HEK293 (cell line): ENCODE measurements at regions not wholly inside any gene's neighbourhood (a gene's known extent, or its start where the extent isn't known, plus 50 kb on each side); places are given as distances from the start of the nearest gene placed in this dataset.

Experiments
- CTCF ChIA-PET: fragments of 350-600 bp; formaldehyde crosslinking; extraction: SDS; loops from one replicate; lab custom pipeline; 2021; ENCODE audit warnings: antibody characterized with exemption; lab: Yijun Ruan, JAX
- POLR2A ChIA-PET: fragments of 300-600 bp; formaldehyde crosslinking; extraction: SDS; loops from one replicate; lab custom pipeline; 2020; ENCODE audit warnings: antibody characterized with exemption, inconsistent platforms; lab: Yijun Ruan, JAX
- H3K27ac ChIP-seq: fragments of 200-500 bp; sonication (Bioruptor generic); 2 replicates; pipeline ENCODE4 v1.5.1; 2014; ENCODE audit warnings: low read depth, low read length, control low read depth, inconsistent platforms; ENCODE audit errors: extremely low read depth
- H3K36me3 ChIP-seq, 2 experiments: fragments of 200-500 bp in 1 of 2; sonication (Bioruptor generic) in 1 of 2; 1 replicate in 1 of 2; 2 replicates in 1 of 2; pipeline ENCODE4 v1.5.1; 2014 to 2017; ENCODE audit warnings: inconsistent platforms in 2 of 2, low read length in 2 of 2; ENCODE audit not compliant: control insufficient read depth in 2 of 2, insufficient read depth in 1 of 2
- H3K4me1 ChIP-seq: fragments of 200-500 bp; sonication (Bioruptor generic); 2 replicates; pipeline ENCODE4 v1.5.1; 2014; ENCODE audit warnings: mild to moderate bottlenecking, low read length, inconsistent platforms; ENCODE audit not compliant: control insufficient read depth, insufficient read depth
- H3K4me3 ChIP-seq: 2 replicates; pipeline ENCODE4 v1.5.1; 2011; ENCODE audit warnings: low read depth, mild to moderate bottlenecking, control low read depth, low read length, moderate library complexity
- H3K9me3 ChIP-seq: fragments of 200-500 bp; sonication (Bioruptor generic); 2 replicates; pipeline ENCODE4 v1.5.1; 2014; ENCODE audit warnings: low read depth, low read length, inconsistent platforms; ENCODE audit not compliant: control insufficient read depth, insufficient read depth
- HOXD13 ChIP-seq: sonication (generic); formaldehyde crosslinking; IDR thresholded peaks from 2 replicates; pipeline ENCODE4 v1.8.0; 2022; ENCODE audit warnings: missing genetic modification reagents, borderline replicate concordance
- KLF7 ChIP-seq: fragments of 450-650 bp; formaldehyde crosslinking; IDR thresholded peaks from 2 replicates; pipeline ENCODE4 v1.5.1; 2016; ENCODE audit warnings: missing biosample characterization, missing genetic modification characterization, borderline replicate concordance
- KLF9 ChIP-seq: fragments of 450-650 bp; formaldehyde crosslinking; IDR thresholded peaks from 2 replicates; pipeline ENCODE4 v1.5.1; 2016; ENCODE audit warnings: missing biosample characterization, missing genetic modification characterization, low read depth
- PRDM4 ChIP-seq: fragments of 450-650 bp; formaldehyde crosslinking; IDR thresholded peaks from 2 replicates; pipeline ENCODE4 v1.5.1; 2017; ENCODE audit warnings: missing biosample characterization, missing genetic modification characterization
- ZBTB21 ChIP-seq: fragments of 450-650 bp; formaldehyde crosslinking; IDR thresholded peaks from 2 replicates; pipeline ENCODE4 v1.5.1; 2017; ENCODE audit warnings: missing biosample characterization, missing genetic modification characterization
- ZBTB49 ChIP-seq: fragments of 450-650 bp; formaldehyde crosslinking; IDR thresholded peaks from 2 replicates; pipeline ENCODE4 v1.5.1; 2016; ENCODE audit warnings: missing biosample characterization, missing genetic modification characterization, low read depth
- ZNF140 ChIP-seq: fragments of 450-650 bp; formaldehyde crosslinking; IDR thresholded peaks from 2 replicates; pipeline ENCODE4 v1.5.1; 2016; ENCODE audit warnings: missing biosample characterization, missing genetic modification characterization
- ZNF18 ChIP-seq: fragments of 450-650 bp; formaldehyde crosslinking; IDR thresholded peaks from 2 replicates; pipeline ENCODE4 v1.5.1; 2016; ENCODE audit warnings: missing biosample characterization, missing genetic modification characterization
- ZNF19 ChIP-seq: fragments of 450-650 bp; formaldehyde crosslinking; IDR thresholded peaks from 2 replicates; pipeline ENCODE4; 2016; ENCODE audit warnings: missing biosample characterization, missing genetic modification characterization, low read depth
- ZNF2 ChIP-seq: fragments of 450-650 bp; formaldehyde crosslinking; IDR thresholded peaks from 2 replicates; pipeline ENCODE4 v1.5.1; 2016; ENCODE audit warnings: missing biosample characterization, missing genetic modification characterization
- ZNF214 ChIP-seq: fragments of 450-650 bp; formaldehyde crosslinking; IDR thresholded peaks from 2 replicates; pipeline ENCODE4 v1.5.1; 2017; ENCODE audit warnings: missing biosample characterization, mild to moderate bottlenecking, missing genetic modification characterization, borderline replicate concordance
- ZNF26 ChIP-seq: fragments of 450-650 bp; formaldehyde crosslinking; IDR thresholded peaks from 2 replicates; pipeline ENCODE4 v1.5.1; 2016; ENCODE audit warnings: missing biosample characterization, missing genetic modification characterization
- ZNF302 ChIP-seq: fragments of 450-650 bp; formaldehyde crosslinking; IDR thresholded peaks from 2 replicates; pipeline ENCODE4 v1.5.1; 2016; ENCODE audit warnings: missing biosample characterization, missing genetic modification characterization, low read depth
- ZNF530 ChIP-seq: fragments of 450-650 bp; formaldehyde crosslinking; IDR thresholded peaks from 2 replicates; pipeline ENCODE4 v1.5.1; 2016; ENCODE audit warnings: low read depth, missing biosample characterization, missing genetic modification characterization
- ZNF707 ChIP-seq: fragments of 450-650 bp; formaldehyde crosslinking; IDR thresholded peaks from 2 replicates; pipeline ENCODE4 v1.5.1; 2016; ENCODE audit warnings: missing biosample characterization, missing genetic modification characterization
- ZNF747 ChIP-seq: fragments of 450-650 bp; formaldehyde crosslinking; IDR thresholded peaks from 2 replicates; pipeline ENCODE4 v1.5.1; 2016; ENCODE audit warnings: missing biosample characterization, missing genetic modification characterization
- ZXDB ChIP-seq: fragments of 450-650 bp; formaldehyde crosslinking; IDR thresholded peaks from 2 replicates; pipeline ENCODE4 v1.5.1; 2016; ENCODE audit warnings: missing biosample characterization, missing genetic modification characterization

- H3K9me3 ChIP-seq = no peaks in the 10 kb centered on the region
- H3K4me3 ChIP-seq = no peak overlapping the region
- H3K4me1 ChIP-seq = no peaks in the 10 kb centered on the region
- CTCF ChIA-PET = no interaction called here
- H3K36me3 ChIP-seq = no peaks in the 10 kb centered on the region
- no peak for TF ChIP-seq ZBTB49
- no peak for TF ChIP-seq KLF9
- no peak for TF ChIP-seq PRDM4 (tag by site-specific recombination)
- TF ChIP-seq ZNF18 (tag by site-specific recombination) = no peak
- TF ChIP-seq ZNF707 (tag by site-specific recombination) = no peak
- TF ChIP-seq HOXD13 (CRISPR knock-in tag) = no peak
- TF ChIP-seq ZNF26 (tag by site-specific recombination) = no peak
- no peak for TF ChIP-seq ZNF140 (tag by site-specific recombination)
- no peak for TF ChIP-seq KLF7 (tag by site-specific recombination)
- no peak for TF ChIP-seq ZNF2 (tag by site-specific recombination)
- TF ChIP-seq ZBTB21 (tag by site-specific recombination) = no peak
- TF ChIP-seq ZXDB (tag by site-specific recombination) = no peak
- no peak for TF ChIP-seq ZNF214
- TF ChIP-seq ZNF747 (tag by site-specific recombination) = no peak
- TF ChIP-seq ZNF302 = no peak
- no peak for TF ChIP-seq ZNF530 (tag by site-specific recombination)
- POLR2A ChIA-PET = no interaction called here
- H3K27ac ChIP-seq = no peak overlapping the region
Measured at GRCh38 chr12:125907351-125907750, 842.1 kb downstream of the AACS start.

GRCh38 chr12:125919856-125920470, 854.7 kb downstream of the AACS start:
- CTCF ChIA-PET = no interaction called here
- no peak overlapping the region for H3K4me3 ChIP-seq
- no peak for TF ChIP-seq ZNF140 (tag by site-specific recombination)
- no peak for TF ChIP-seq ZNF19 (tag by site-specific recombination)
- H3K27ac ChIP-seq = no peak overlapping the region
- H3K36me3 ChIP-seq = no peaks in the 10 kb centered on the region
- H3K4me1 ChIP-seq = no peaks in the 10 kb centered on the region
- POLR2A ChIA-PET = no interaction called here
- no peaks in the 10 kb centered on the region for H3K9me3 ChIP-seq
